Thymus (tissue), 11 donors: ENCODE measurements at regions not wholly inside any gene's neighbourhood (a gene's known extent, or its start where the extent isn't known, plus 50 kb on each side); places are given as distances from the start of the nearest gene placed in this dataset.
"Not testable (repeated sequence)": the region's sequence is repeated elsewhere in the genome, so short reads cannot be mapped to it uniquely, and the experiment has no call there.

Experiments used
- DNase-seq, 9 donors: peaks; one replicate each; pipeline ENCODE4 v3.0.0-alpha.2; 2013; ENCODE audit warnings: low spot score in 9 of 9, low read depth in 6 of 9, missing footprints in 1 of 9
- H3K27ac ChIP-seq, 2 donors: one replicate each; pipeline ENCODE4 v1.5.1; 2013; ENCODE audit warnings: control low read depth in 1 of 2, low read depth in 1 of 2, low read length in 1 of 2, mild to moderate bottlenecking in 1 of 2, moderate library complexity in 1 of 2
- H3K27me3 ChIP-seq, 2 donors: one replicate each; pipeline ENCODE4 v1.5.1; 2013; ENCODE audit warnings: low read length in 1 of 2; ENCODE audit not compliant: control insufficient read depth in 2 of 2, insufficient read depth in 1 of 2
- H3K36me3 ChIP-seq, 2 donors: one replicate each; pipeline ENCODE4 v1.5.1; 2013; ENCODE audit warnings: low read length in 1 of 2, mild to moderate bottlenecking in 1 of 2, moderate library complexity in 1 of 2; ENCODE audit not compliant: control insufficient read depth in 2 of 2, insufficient read depth in 2 of 2
- H3K4me1 ChIP-seq, 2 donors: one replicate each; pipeline ENCODE4 v1.5.1; 2013; ENCODE audit warnings: low read length in 2 of 2; ENCODE audit not compliant: control insufficient read depth in 2 of 2, insufficient read depth in 2 of 2
- H3K4me3 ChIP-seq, 2 donors: one replicate each; pipeline ENCODE4 v1.5.1; 2013; ENCODE audit warnings: low read length in 2 of 2, control low read depth in 1 of 2, mild to moderate bottlenecking in 1 of 2
- H3K9me3 ChIP-seq, 2 donors: one replicate each; pipeline ENCODE4 v1.5.1; 2013; ENCODE audit warnings: low read length in 1 of 2, mild to moderate bottlenecking in 1 of 2; ENCODE audit not compliant: control insufficient read depth in 2 of 2, insufficient read depth in 1 of 2
- WGBS: extraction: QIAGEN DNeasy Blood & Tissue Kit; methylation state at CpG from one replicate; pipeline ENCODE4 v1.1.7; 2013; 5-methylcytosine and 5-hydroxymethylcytosine counted together
- donor health status: healthy.

GRCh38 chr10:123221418-123221817 is 67.2 kb downstream of the BUB3 start:
- Histone ChIP-seq H3K27me3 (no peaks in the 10 kb centered on the region), H3K9me3 (no peaks in the 10 kb centered on the region), H3K27ac (no peak overlapping the region), H3K36me3 (no peaks in the 10 kb centered on the region), H3K4me3 (no peak overlapping the region), H3K4me1 (no peaks in the 10 kb centered on the region)
- DNase-seq = no peak

- Histone ChIP-seq H3K4me1 (no peaks in the 10 kb centered on the region), H3K27me3 (no peaks in the 10 kb centered on the region), H3K27ac (no peak overlapping the region), H3K4me3 (no peak overlapping the region), H3K9me3 (no peaks in the 10 kb centered on the region), H3K36me3 (no peaks in the 10 kb centered on the region)
- WGBS = 86% methylated on average over 4 of the region's 4 CpGs
- DNase-seq = no peak
These were observed 68.6 kb downstream of the BUB3 start for GRCh38 chr10:123222832-123223231.

- no peak overlapping the region for H3K4me3 ChIP-seq
- H3K36me3 ChIP-seq = no peaks in the 10 kb centered on the region
- no peaks in the 10 kb centered on the region for H3K4me1 ChIP-seq
- no peak for DNase-seq
- no peaks in the 10 kb centered on the region for H3K27me3 ChIP-seq
- H3K9me3 ChIP-seq = no peaks in the 10 kb centered on the region
- no peak overlapping the region for H3K27ac ChIP-seq
- 90% methylated on average over 2 of the region's 2 CpGs for WGBS
These were observed 73.5 kb downstream of the BUB3 start for GRCh38 chr10:123227706-123228105.

GRCh38 chr10:123229927-123230630 is 75.9 kb downstream of the BUB3 start:
- Histone ChIP-seq H3K36me3 (no peaks in the 10 kb centered on the region), H3K9me3 (peaks cover 1 to 9% of the 10 kb centered on the region in 2 donors), H3K27me3 (no peaks in the 10 kb centered on the region), H3K4me3 (no peak overlapping the region), H3K4me1 (no peaks in the 10 kb centered on the region), H3K27ac (no peak overlapping the region)
- no peak for DNase-seq
- WGBS = 93% methylated on average over 8 of the region's 8 CpGs

- 94% methylated on average over 1 of the region's 1 CpG for WGBS
- not testable (repeated sequence) for H3K27ac ChIP-seq, H3K4me3 ChIP-seq, DNase-seq, H3K4me1 ChIP-seq, H3K27me3 ChIP-seq, H3K36me3 ChIP-seq, H3K9me3 ChIP-seq
These were observed 78.7 kb downstream of the BUB3 start for GRCh38 chr10:123232879-123233278.

- not testable (repeated sequence) for DNase-seq, H3K9me3 ChIP-seq, H3K4me3 ChIP-seq, H3K36me3 ChIP-seq, H3K4me1 ChIP-seq, H3K27ac ChIP-seq, H3K27me3 ChIP-seq
- WGBS = 99% methylated on average over 4 of the region's 4 CpGs
These were observed 80.8 kb downstream of the BUB3 start for GRCh38 chr10:123235014-123235413.

- Histone ChIP-seq H3K36me3 (no peaks in the 10 kb centered on the region), H3K27me3 (no peaks in the 10 kb centered on the region), H3K9me3 (peaks cover 1 to 9% of the 10 kb centered on the region in 2 donors), H3K4me1 (peaks cover 3 to 6% of the 10 kb centered on the region in 2 donors), H3K27ac (no peak overlapping the region), H3K4me3 (no peak overlapping the region)
- DNase-seq = no peak
- 98% methylated on average over 2 of the region's 2 CpGs for WGBS
These were observed 81.9 kb downstream of the BUB3 start for GRCh38 chr10:123236126-123236525.

- H3K4me1 ChIP-seq = peaks cover 8 to 12% of the 10 kb centered on the region in 2 donors
- H3K4me3 ChIP-seq = no peak overlapping the region
- DNase-seq = no peak
- no peaks in the 10 kb centered on the region for H3K27me3 ChIP-seq
- H3K27ac ChIP-seq = no peak overlapping the region
- WGBS = 93% methylated on average over 3 of the region's 3 CpGs
- peaks cover 0 to 3% of the 10 kb centered on the region in 2 donors for H3K36me3 ChIP-seq
- no peaks in the 10 kb centered on the region for H3K9me3 ChIP-seq
These were observed 86.0 kb downstream of the BUB3 start for GRCh38 chr10:123240250-123240649.

GRCh38 chr10:123240776-123241175 is 86.6 kb downstream of the BUB3 start:
- H3K4me3 ChIP-seq = no peak overlapping the region
- no peaks in the 10 kb centered on the region for H3K9me3 ChIP-seq
- WGBS = 73% methylated on average over 2 of the region's 2 CpGs
- no peaks in the 10 kb centered on the region for H3K27me3 ChIP-seq
- peaks cover 8 to 12% of the 10 kb centered on the region in 2 donors for H3K4me1 ChIP-seq
- H3K27ac ChIP-seq = peak overlapping the region; percentile 1 to 76
- no peak for DNase-seq
- peaks cover 0 to 3% of the 10 kb centered on the region in 2 donors for H3K36me3 ChIP-seq
